GM23338 (cell line): ENCODE measurements at regions not wholly inside any gene's neighbourhood (a gene's known extent, or its start where the extent isn't known, plus 50 kb on each side); places are given as distances from the start of the nearest gene placed in this dataset.

ENCODE experiments used
- ATAC-seq: fragments of 200-7000 bp; cut with Tn5 transposase; 3 replicates; pipeline ENCODE4 v1.9.1; 2020
- DNase-seq: peaks from one replicate; pipeline ENCODE4 v3.0.0-alpha.2; 2015; ENCODE audit warnings: low spot score
- H2AFZ ChIP-seq: fragments of 200-600 bp; sonication (generic); 2 replicates; pipeline ENCODE4 v1.8.0; 2016; ENCODE audit warnings: antibody characterized with exemption, mild to moderate bottlenecking, moderate library complexity
- H3F3A ChIP-seq: fragments of 200-600 bp; sonication (generic); replicated peaks from 2 replicates; pipeline ENCODE4 v1.8.0; 2017; ENCODE audit warnings: antibody characterized with exemption, mixed run types, low read depth
- H3K27ac ChIP-seq: fragments of 200-600 bp; sonication (generic); 2 replicates; pipeline ENCODE4 v1.6.1; 2016; ENCODE audit warnings: low read depth
- H3K27me3 ChIP-seq: fragments of 200-600 bp; sonication (generic); 2 replicates; pipeline ENCODE4 v1.8.0; 2016; ENCODE audit warnings: mild to moderate bottlenecking, mixed run types, moderate library complexity; ENCODE audit not compliant: insufficient read depth
- H3K36me3 ChIP-seq: fragments of 200-600 bp; sonication (generic); 2 replicates; pipeline ENCODE4 v1.8.0; 2016; ENCODE audit warnings: mild to moderate bottlenecking; ENCODE audit not compliant: insufficient read depth
- H3K4me1 ChIP-seq: fragments of 200-600 bp; sonication (generic); 2 replicates; pipeline ENCODE4 v1.8.0; 2016; ENCODE audit warnings: mild to moderate bottlenecking, moderate library complexity; ENCODE audit not compliant: insufficient read depth
- H3K4me2 ChIP-seq: fragments of 200-600 bp; sonication (generic); 2 replicates; pipeline ENCODE4 v1.7.1; 2017; ENCODE audit warnings: mixed run types
- H3K4me3 ChIP-seq: fragments of 200-600 bp; sonication (generic); 2 replicates; pipeline ENCODE4 v1.6.1; 2016; ENCODE audit warnings: mixed run types
- H3K79me2 ChIP-seq: fragments of 200-600 bp; sonication (generic); replicated peaks from 2 replicates; pipeline ENCODE4 v1.8.0; 2017; ENCODE audit warnings: mild to moderate bottlenecking; ENCODE audit not compliant: insufficient read depth
- H3K9me2 ChIP-seq: fragments of 200-600 bp; sonication (generic); 2 replicates; pipeline ENCODE4 v1.8.0; 2017; ENCODE audit not compliant: insufficient read depth
- H4K20me1 ChIP-seq: fragments of 200-600 bp; sonication (generic); replicated peaks from 2 replicates; pipeline ENCODE4 v1.8.0; 2017; ENCODE audit warnings: mild to moderate bottlenecking; ENCODE audit not compliant: insufficient read depth
- H3K27ac Mint-ChIP-seq: 2 replicates; pipeline ENCODE4 v1.8.0; 2020; ENCODE audit warnings: inconsistent platforms, mild to moderate bottlenecking, moderate library complexity, mixed read lengths
- H3K27me3 Mint-ChIP-seq: 3 replicates; pipeline ENCODE4 v1.8.0; 2022; ENCODE audit warnings: low read depth, mild to moderate bottlenecking, moderate library complexity, mixed read lengths, inconsistent platforms; ENCODE audit not compliant: insufficient read depth, poor library complexity
- H3K36me3 Mint-ChIP-seq: 3 replicates; pipeline ENCODE4 v1.8.0; 2021; ENCODE audit warnings: low read depth, mild to moderate bottlenecking, inconsistent platforms, moderate library complexity, mixed read lengths
- H3K4me1 Mint-ChIP-seq: 3 replicates; pipeline ENCODE4 v1.8.0; 2020; ENCODE audit warnings: mild to moderate bottlenecking, inconsistent platforms, mixed read lengths
- H3K4me3 Mint-ChIP-seq: 3 replicates; pipeline ENCODE4 v1.8.0; 2021; ENCODE audit warnings: moderate library complexity, mild to moderate bottlenecking, inconsistent platforms, mixed read lengths
- H3K9me3 Mint-ChIP-seq: 3 replicates; pipeline ENCODE4 v1.8.0; 2020; ENCODE audit warnings: moderate library complexity, mild to moderate bottlenecking, inconsistent platforms, mixed read lengths
- CREB1 ChIP-seq: fragments of 250-450 bp; sonication (Bioruptor Pico); IDR thresholded peaks from 2 replicates; pipeline ENCODE4 v1.5.0; 2020; ENCODE audit warnings: low read depth, mild to moderate bottlenecking, moderate library complexity
- CTCF ChIP-seq, 2 experiments: fragments of 200-600 bp in 1 of 2; sonication (generic) in 1 of 2; conservative IDR thresholded peaks; 2 replicates each; pipeline versions ENCODE4 v1.5.1 to v1.6.1; 2016 to 2017; ENCODE audit warnings: antibody characterized with exemption in 2 of 2, low read depth in 2 of 2, mild to moderate bottlenecking in 2 of 2, moderate library complexity in 1 of 2
- EZH2phosphoT487 ChIP-seq: fragments of 200-600 bp; sonication (generic); IDR thresholded peaks from one replicate; pipeline ENCODE4 v1.8.1; 2018; ENCODE audit warnings: antibody characterized with exemption; ENCODE audit not compliant: unreplicated experiment
- JUNB ChIP-seq: IDR thresholded peaks from one replicate; pipeline ENCODE4 v1.6.1; 2016; ENCODE audit warnings: antibody characterized with exemption; ENCODE audit not compliant: unreplicated experiment
- NANOG ChIP-seq: IDR thresholded peaks from 2 replicates; pipeline ENCODE4 v1.6.1; 2016; ENCODE audit warnings: antibody characterized with exemption, borderline replicate concordance
- POLR2AphosphoS5 ChIP-seq: IDR thresholded peaks from 2 replicates; pipeline ENCODE4 v1.6.1; 2016; ENCODE audit warnings: antibody characterized with exemption, low read depth
- REST ChIP-seq: IDR thresholded peaks from one replicate; pipeline ENCODE4 v1.6.1; 2018; ENCODE audit warnings: antibody characterized with exemption; ENCODE audit not compliant: unreplicated experiment
- STAT1 ChIP-seq: IDR thresholded peaks from one replicate; pipeline ENCODE4 v1.6.1; 2016; ENCODE audit warnings: antibody characterized with exemption; ENCODE audit not compliant: unreplicated experiment
- ZNF331 ChIP-seq: fragments of 250-450 bp; sonication (Bioruptor Pico); IDR thresholded peaks from 2 replicates; pipeline ENCODE4 v1.5.0; 2020; ENCODE audit warnings: low read depth, mild to moderate bottlenecking, moderate library complexity
- ZNF462 ChIP-seq: fragments of 250-450 bp; sonication (Bioruptor Pico); IDR thresholded peaks from 2 replicates; pipeline ENCODE4 v1.5.0; 2020; ENCODE audit warnings: mild to moderate bottlenecking, moderate library complexity

GRCh38 chr18:78378983-78379382, 600.6 kb upstream of the SALL3 start (continued):
- TF ChIP-seq ZNF462 (CRISPR knock-in tag) = no peak
- no peak for TF ChIP-seq ZNF331 (CRISPR knock-in tag)

GRCh38 chr18:78390348-78390951, 589.2 kb upstream of the SALL3 start:
- Histone ChIP-seq H3K9me2 (no peaks in the 10 kb centered on the region), H3F3A (no peaks in the 10 kb centered on the region), H2AFZ (no peak overlapping the region), H3K27me3 (no peaks in the 10 kb centered on the region), H3K79me2 (no peaks in the 10 kb centered on the region), H4K20me1 (no peaks in the 10 kb centered on the region), H3K27ac (no peak overlapping the region), H3K36me3 (no peaks in the 10 kb centered on the region; the same call in 1 of the 2 replicates), H3K4me1 (no peaks in the 10 kb centered on the region), H3K4me2 (no peak overlapping the region), H3K4me3 (no peak overlapping the region)
- H3K27ac Mint-ChIP-seq = no peak overlapping the region
- peaks cover 98% of the 10 kb centered on the region for H3K9me3 Mint-ChIP-seq
- no peak overlapping the region for H3K4me3 Mint-ChIP-seq
- H3K36me3 Mint-ChIP-seq = peaks cover 55% of the 10 kb centered on the region
- DNase-seq = no peak
- no peak for ATAC-seq
- peaks cover 3% of the 10 kb centered on the region for H3K27me3 Mint-ChIP-seq
- no peaks in the 10 kb centered on the region for H3K4me1 Mint-ChIP-seq
- TF ChIP-seq ZNF331 (CRISPR knock-in tag) (no peak), CREB1 (no peak), JUNB (no peak), CTCF (conservative IDR thresholded peaks at IDR 0.05; ENCODE audit: low read depth in 2 of 2) (no peak), EZH2phosphoT487 (no peak), NANOG (no peak), POLR2AphosphoS5 (no peak), REST (no peak), STAT1 (no peak)
